ENCODE measurements at regions not wholly inside any gene's neighbourhood (a gene's known extent, or its start where the extent isn't known, plus 50 kb on each side); places are given as distances from the start of the nearest gene placed in this dataset.

- Mint-ChIP-seq H3K4me1 (no peaks in the 10 kb centered on the region), H3K36me3 (ENCODE audit: low read depth) (no peaks in the 10 kb centered on the region), H3K9me3 (peaks cover 6% of the 10 kb centered on the region), H3K27ac (ENCODE audit: unreplicated experiment) (no peak overlapping the region), H3K27me3 (ENCODE audit: low read depth) (no peaks in the 10 kb centered on the region), H3K4me3 (no peak overlapping the region)
- DNase-seq (ENCODE audit: low read depth, low spot score): no peak
- no peak for TF ChIP-seq CTCF (conservative IDR thresholded peaks at IDR 0.05)
These were observed 758.3 kb downstream of the FAM181B start for GRCh38 chr11:81975261-81975900.

GRCh38 chr11:81970886-81971285 lies 762.8 kb downstream of the FAM181B start:
- Mint-ChIP-seq H3K27ac (ENCODE audit: unreplicated experiment) (no peak overlapping the region), H3K27me3 (ENCODE audit: low read depth) (no peaks in the 10 kb centered on the region), H3K4me3 (no peak overlapping the region), H3K4me1 (no peaks in the 10 kb centered on the region), H3K9me3 (no peaks in the 10 kb centered on the region), H3K36me3 (ENCODE audit: low read depth) (no peaks in the 10 kb centered on the region)
- no peak for TF ChIP-seq CTCF (conservative IDR thresholded peaks at IDR 0.05)
- DNase-seq (ENCODE audit: low read depth, low spot score): no peak

GRCh38 chr11:81967242-81967641 lies 766.4 kb downstream of the FAM181B start:
- Mint-ChIP-seq H3K4me3 (no peak overlapping the region), H3K27me3 (ENCODE audit: low read depth) (no peaks in the 10 kb centered on the region), H3K9me3 (no peaks in the 10 kb centered on the region), H3K27ac (ENCODE audit: unreplicated experiment) (no peak overlapping the region), H3K36me3 (ENCODE audit: low read depth) (no peaks in the 10 kb centered on the region), H3K4me1 (no peaks in the 10 kb centered on the region)
- TF ChIP-seq CTCF (conservative IDR thresholded peaks at IDR 0.05): no peak
- DNase-seq (ENCODE audit: low read depth, low spot score): no peak

- TF ChIP-seq CTCF (conservative IDR thresholded peaks at IDR 0.05): no peak
- Mint-ChIP-seq H3K4me1 (no peaks in the 10 kb centered on the region), H3K9me3 (no peaks in the 10 kb centered on the region), H3K27me3 (ENCODE audit: low read depth) (no peaks in the 10 kb centered on the region), H3K27ac (ENCODE audit: unreplicated experiment) (no peak overlapping the region), H3K4me3 (no peak overlapping the region), H3K36me3 (ENCODE audit: low read depth) (no peaks in the 10 kb centered on the region)
- no peak for DNase-seq (ENCODE audit: low read depth, low spot score)
These were observed 767.3 kb downstream of the FAM181B start for GRCh38 chr11:81966340-81966739.

GRCh38 chr11:81963018-81963417 lies 770.6 kb downstream of the FAM181B start:
- Mint-ChIP-seq H3K4me3 (no peak overlapping the region), H3K9me3 (no peaks in the 10 kb centered on the region), H3K36me3 (ENCODE audit: low read depth) (no peaks in the 10 kb centered on the region), H3K27me3 (ENCODE audit: low read depth) (no peaks in the 10 kb centered on the region), H3K4me1 (no peaks in the 10 kb centered on the region), H3K27ac (ENCODE audit: unreplicated experiment) (no peak overlapping the region)
- peak; percentile 50 for TF ChIP-seq CTCF (conservative IDR thresholded peaks at IDR 0.05)
- no peak for DNase-seq (ENCODE audit: low read depth, low spot score)

All from neural crest cell (in vitro differentiated cells).